H4 (cell line): ENCODE measurements at regions not wholly inside any gene's neighbourhood (a gene's known extent, or its start where the extent isn't known, plus 50 kb on each side); places are given as distances from the start of the nearest gene placed in this dataset.
"Not testable (repeated sequence)": the region's sequence is repeated elsewhere in the genome, so short reads cannot be mapped to it uniquely, and the experiment has no call there.

Experiments used
- DNase-seq: peaks from one replicate; pipeline ENCODE4 v3.0.0-alpha.2; 2015; ENCODE audit warnings: low spot score

DNA sequence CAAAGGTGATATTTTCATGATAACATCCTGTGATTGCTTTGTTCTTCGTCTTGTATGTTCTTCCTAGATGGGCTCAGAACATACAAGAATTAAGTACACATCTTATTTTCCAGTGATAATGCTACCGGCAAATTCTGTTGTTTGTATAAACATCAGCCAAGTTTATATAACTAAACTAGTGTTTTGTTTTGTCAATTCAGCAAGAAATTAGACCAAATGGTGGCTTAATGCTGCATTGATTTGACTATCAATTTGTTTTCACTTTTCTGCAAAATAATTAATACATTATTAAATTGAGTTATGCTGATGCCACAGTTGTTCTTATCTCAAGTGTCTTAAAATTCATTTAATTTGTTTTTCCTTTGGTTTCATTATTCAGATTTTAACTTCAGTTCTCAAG, 177.7 kb downstream of the OR4F29 start:
- not testable (repeated sequence) for DNase-seq

DNA sequence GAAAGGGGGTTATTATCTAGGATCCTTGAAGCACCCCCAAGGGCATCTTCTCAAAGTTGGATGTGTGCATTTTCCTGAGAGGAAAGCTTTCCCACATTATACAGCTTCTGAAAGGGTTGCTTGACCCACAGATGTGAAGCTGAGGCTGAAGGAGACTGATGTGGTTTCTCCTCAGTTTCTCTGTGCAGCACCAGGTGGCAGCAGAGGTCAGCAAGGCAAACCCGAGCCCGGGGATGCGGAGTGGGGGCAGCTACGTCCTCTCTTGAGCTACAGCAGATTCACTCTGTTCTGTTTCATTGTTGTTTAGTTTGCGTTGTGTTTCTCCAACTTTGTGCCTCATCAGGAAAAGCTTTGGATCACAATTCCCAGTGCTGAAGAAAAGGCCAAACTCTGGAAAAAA, 183.7 kb downstream of the OR4F29 start:
- DNase-seq: peak; percentile 67
